ENCODE measurements at regions not wholly inside any gene's neighbourhood (a gene's known extent, or its start where the extent isn't known, plus 50 kb on each side); places are given as distances from the start of the nearest gene placed in this dataset.

- TF ChIP-seq CTCF (IDR thresholded peaks at IDR 0.05; ENCODE audit: unreplicated experiment): no peak
- POLR2A ChIA-PET: no interaction called here
- Mint-ChIP-seq H3K4me3 (ENCODE audit: unreplicated experiment) (no peak overlapping the region), H3K4me1 (ENCODE audit: insufficient read depth, unreplicated experiment) (no peaks in the 10 kb centered on the region), H3K27ac (ENCODE audit: low read depth, unreplicated experiment) (no peak overlapping the region), H3K36me3 (ENCODE audit: insufficient read depth, unreplicated experiment) (no peaks in the 10 kb centered on the region), H3K27me3 (ENCODE audit: insufficient read depth, unreplicated experiment) (no peaks in the 10 kb centered on the region), H3K9me3 (ENCODE audit: unreplicated experiment) (peaks cover 14% of the 10 kb centered on the region)
- intact Hi-C loops (cut with micrococcal nuclease): no loop called here
- no peak for DNase-seq (ENCODE audit: unreplicated experiment)
- BruUV-seq (replicated peaks): no TSS peak
- CTCF ChIA-PET: no interaction called here
These were observed 568.2 kb downstream of the HDGFL1 start for GRCh38 chr6:23137611-23138010.

GRCh38 chr6:23140871-23141270 is 571.5 kb downstream of the HDGFL1 start:
- ChIA-PET POLR2A (no interaction called here), CTCF (interaction anchor here (0.7 kb wide), 1 partner anchor 30 kb away, joined by 3 read pairs; no protein-coding TSS in a partner anchor)
- Mint-ChIP-seq H3K36me3 (ENCODE audit: insufficient read depth, unreplicated experiment) (no peaks in the 10 kb centered on the region), H3K9me3 (ENCODE audit: unreplicated experiment) (peaks cover 4% of the 10 kb centered on the region), H3K4me1 (ENCODE audit: insufficient read depth, unreplicated experiment) (no peaks in the 10 kb centered on the region), H3K27ac (ENCODE audit: low read depth, unreplicated experiment) (no peak overlapping the region), H3K4me3 (ENCODE audit: unreplicated experiment) (no peak overlapping the region), H3K27me3 (ENCODE audit: insufficient read depth, unreplicated experiment) (no peaks in the 10 kb centered on the region)
- intact Hi-C loops (cut with micrococcal nuclease): no loop called here
- no peak for TF ChIP-seq CTCF (IDR thresholded peaks at IDR 0.05; ENCODE audit: unreplicated experiment)
- no peak for DNase-seq (ENCODE audit: unreplicated experiment)
- BruUV-seq (replicated peaks): no TSS peak

GRCh38 chr6:23145781-23146180 is 576.4 kb downstream of the HDGFL1 start:
- TF ChIP-seq CTCF (IDR thresholded peaks at IDR 0.05; ENCODE audit: unreplicated experiment): no peak
- Mint-ChIP-seq H3K27me3 (ENCODE audit: insufficient read depth, unreplicated experiment) (no peaks in the 10 kb centered on the region), H3K4me3 (ENCODE audit: unreplicated experiment) (no peak overlapping the region), H3K9me3 (ENCODE audit: unreplicated experiment) (no peaks in the 10 kb centered on the region), H3K36me3 (ENCODE audit: insufficient read depth, unreplicated experiment) (no peaks in the 10 kb centered on the region), H3K27ac (ENCODE audit: low read depth, unreplicated experiment) (no peak overlapping the region), H3K4me1 (ENCODE audit: insufficient read depth, unreplicated experiment) (no peaks in the 10 kb centered on the region)
- ChIA-PET POLR2A (interaction anchor here (0.9 kb wide), 1 partner anchor 10 kb away, joined by 3 read pairs; no protein-coding TSS in a partner anchor), CTCF (no interaction called here)
- DNase-seq (ENCODE audit: unreplicated experiment): no peak
- no TSS peak for BruUV-seq (replicated peaks)
- intact Hi-C loops (cut with micrococcal nuclease): no loop called here

- POLR2A ChIA-PET: interaction anchor here (1.2 kb wide), 1 partner anchor 11 kb away, joined by 3 read pairs; no protein-coding TSS in a partner anchor
- CTCF ChIA-PET: interaction anchor here (0.6 kb wide), 1 partner anchor 183 kb away, joined by 3 read pairs; no protein-coding TSS in a partner anchor
- no peak overlapping the region for H3K4me3 Mint-ChIP-seq (ENCODE audit: unreplicated experiment)
- no peak for DNase-seq (ENCODE audit: unreplicated experiment)
- H3K27me3 Mint-ChIP-seq (ENCODE audit: insufficient read depth, unreplicated experiment): no peaks in the 10 kb centered on the region
- H3K36me3 Mint-ChIP-seq (ENCODE audit: insufficient read depth, unreplicated experiment): no peaks in the 10 kb centered on the region
- TF ChIP-seq CTCF (IDR thresholded peaks at IDR 0.05; ENCODE audit: unreplicated experiment): no peak
- no peaks in the 10 kb centered on the region for H3K4me1 Mint-ChIP-seq (ENCODE audit: insufficient read depth, unreplicated experiment)
- no peak overlapping the region for H3K27ac Mint-ChIP-seq (ENCODE audit: low read depth, unreplicated experiment)
- H3K9me3 Mint-ChIP-seq (ENCODE audit: unreplicated experiment): no peaks in the 10 kb centered on the region
- intact Hi-C loops (cut with micrococcal nuclease): no loop called here
- BruUV-seq (replicated peaks): no TSS peak
These were observed 584.8 kb downstream of the HDGFL1 start for GRCh38 chr6:23154159-23154558.
